HL-60 (cell line): ENCODE measurements at regions not wholly inside any gene's neighbourhood (a gene's known extent, or its start where the extent isn't known, plus 50 kb on each side); places are given as distances from the start of the nearest gene placed in this dataset.

Source experiments
- DNase-seq, 2 experiments: peaks; one replicate each; pipeline ENCODE4 v3.0.0-alpha.2; 2010 to 2020; ENCODE audit warnings: low read depth in 1 of 2, low spot score in 1 of 2
- H3K27ac ChIP-seq: fragments of 250-450 bp; sonication (Bioruptor Pico); replicated peaks from 2 replicates; pipeline ENCODE4 v1.5.1; 2020; ENCODE audit warnings: mild to moderate bottlenecking, moderate library complexity
- H3K27me3 ChIP-seq: fragments of 250-450 bp; sonication (Bioruptor Pico); 2 replicates; pipeline ENCODE4 v1.5.1; 2021; ENCODE audit warnings: mild to moderate bottlenecking, moderate library complexity; ENCODE audit not compliant: insufficient read depth, poor library complexity, severe bottlenecking
- H3K4me3 ChIP-seq: replicated peaks from 2 replicates; pipeline ENCODE4 v1.5.1; 2011; ENCODE audit warnings: mild to moderate bottlenecking, control low read depth, low read length; ENCODE audit not compliant: insufficient read depth
- CTCF ChIP-seq: IDR thresholded peaks from one replicate; pipeline ENCODE4 v1.5.1; 2011; ENCODE audit warnings: low read length, control low read depth, inconsistent platforms; ENCODE audit not compliant: insufficient read depth
- GABPA ChIP-seq: IDR thresholded peaks from 2 replicates; pipeline ENCODE4 v1.6.1; 2012; ENCODE audit warnings: low read depth
- POLR2AphosphoS5 ChIP-seq: IDR thresholded peaks from 2 replicates; pipeline ENCODE4 v1.6.1; 2012; ENCODE audit warnings: low read depth
- REST ChIP-seq: IDR thresholded peaks from 2 replicates; pipeline ENCODE4 v1.6.1; 2012; ENCODE audit warnings: low read depth; ENCODE audit not compliant: insufficient replicate concordance
- SPI1 ChIP-seq: IDR thresholded peaks from 2 replicates; pipeline ENCODE4 v1.6.1; 2012; ENCODE audit warnings: low read depth, mild to moderate bottlenecking, borderline replicate concordance

- TF ChIP-seq REST (no peak), GABPA (no peak), CTCF (no peak), SPI1 (no peak), POLR2AphosphoS5 (no peak)
- DNase-seq: no peak
- Histone ChIP-seq H3K27me3 (no peaks in the 10 kb centered on the region), H3K27ac (no peak overlapping the region), H3K4me3 (no peak overlapping the region)
These were observed 393.6 kb downstream of the PTPRU start for GRCh38 chr1:29629814-29630516.

GRCh38 chr1:29629401-29629800 lies 393.1 kb downstream of the PTPRU start:
- Histone ChIP-seq H3K27me3 (no peaks in the 10 kb centered on the region), H3K4me3 (no peak overlapping the region), H3K27ac (no peak overlapping the region)
- TF ChIP-seq GABPA: no peak
- no peak for TF ChIP-seq SPI1
- TF ChIP-seq CTCF: no peak
- TF ChIP-seq REST: no peak
- TF ChIP-seq POLR2AphosphoS5: no peak
- DNase-seq: no peak

GRCh38 chr1:29628190-29628589 lies 391.9 kb downstream of the PTPRU start:
- no peak overlapping the region for H3K27ac ChIP-seq
- no peak for TF ChIP-seq GABPA
- TF ChIP-seq POLR2AphosphoS5: no peak
- no peak for DNase-seq
- no peak overlapping the region for H3K4me3 ChIP-seq
- H3K27me3 ChIP-seq: no peaks in the 10 kb centered on the region

- Histone ChIP-seq H3K4me3 (no peak overlapping the region), H3K27ac (no peak overlapping the region), H3K27me3 (no peaks in the 10 kb centered on the region)
- DNase-seq: no peak
- no peak for TF ChIP-seq REST
- no peak for TF ChIP-seq GABPA
- no peak for TF ChIP-seq CTCF
- no peak for TF ChIP-seq SPI1
- no peak for TF ChIP-seq POLR2AphosphoS5
These were observed 390.4 kb downstream of the PTPRU start for GRCh38 chr1:29626726-29627125.
